ENCODE measurements at regions not wholly inside any gene's neighbourhood (a gene's known extent, or its start where the extent isn't known, plus 50 kb on each side); places are given as distances from the start of the nearest gene placed in this dataset.
"Not testable (repeated sequence)": the region's sequence is repeated elsewhere in the genome, so short reads cannot be mapped to it uniquely, and the experiment has no call there.

GRCh38 chr6:27585316-27585715 lies 112.4 kb upstream of the ZNF184 start:
- not testable (repeated sequence) for DNase-seq (ENCODE audit: low read depth)

DNA sequence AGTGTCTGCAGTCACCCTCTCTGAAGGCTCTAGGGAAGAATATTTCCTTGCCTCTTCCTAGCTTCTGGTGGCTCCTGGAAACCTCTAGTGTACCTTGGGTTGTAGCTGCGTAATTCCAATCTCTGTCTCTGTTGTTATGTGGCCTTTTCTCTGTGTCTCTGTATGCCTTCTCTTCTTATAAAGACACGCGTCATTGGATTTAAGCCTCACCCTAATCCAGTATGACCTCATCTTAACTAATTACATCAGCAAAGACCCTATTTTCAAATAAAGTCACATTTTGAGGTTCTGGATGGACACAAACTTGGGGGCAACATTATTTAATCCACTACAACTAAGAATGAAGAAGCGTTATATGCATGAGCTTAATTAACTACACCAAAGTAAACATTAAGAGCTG lies 111.4 kb upstream of the ZNF184 start:
- DNase-seq (ENCODE audit: low read depth), result no peak

DNA sequence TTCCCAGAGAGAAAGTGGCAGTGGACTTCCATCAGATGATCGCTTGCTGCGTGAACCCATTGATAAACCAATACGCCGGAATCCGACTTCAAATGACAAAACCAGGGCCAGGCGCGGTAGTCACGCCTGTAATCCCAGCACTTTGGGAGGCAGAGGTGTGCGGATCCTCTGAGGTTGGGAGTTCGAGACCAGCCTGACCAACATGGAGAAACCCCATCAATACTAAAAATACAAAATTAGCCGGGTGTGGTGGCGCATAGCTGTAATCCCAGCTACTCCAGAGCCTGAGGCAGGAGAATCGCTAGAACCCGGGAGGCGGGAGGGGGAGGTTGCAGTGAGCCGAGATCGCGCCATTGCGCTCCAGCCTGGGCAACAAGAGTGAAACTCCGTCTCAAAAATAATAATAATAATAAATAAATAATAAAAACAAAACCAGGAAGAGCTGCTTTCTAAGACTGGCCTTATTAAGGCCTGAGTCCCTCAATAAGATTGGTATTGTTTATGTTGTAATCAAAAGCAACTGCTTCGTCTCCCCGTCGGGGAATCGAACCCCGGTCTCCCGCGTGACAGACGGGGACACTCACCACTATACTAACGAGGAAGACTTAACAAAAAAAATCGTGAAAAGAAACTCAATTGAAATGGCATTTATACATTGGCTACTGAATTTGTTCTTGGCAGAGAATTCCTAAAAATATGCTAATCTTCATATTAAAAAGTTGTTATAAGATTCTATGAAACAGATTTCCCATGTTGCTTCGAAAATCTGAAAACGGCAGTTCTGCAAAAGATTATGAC lies 110.2 kb upstream of the ZNF184 start:
- peak; percentile 33 for DNase-seq (ENCODE audit: low read depth)

- DNase-seq (ENCODE audit: low read depth), result no peak
Measured at GRCh38 chr6:27579973-27580372, 107.1 kb upstream of the ZNF184 start.

- DNase-seq (ENCODE audit: low read depth), result no peak
Measured at GRCh38 chr6:27577922-27578321, 105.0 kb upstream of the ZNF184 start.

GRCh38 chr6:27575594-27576361 lies 102.9 kb upstream of the ZNF184 start:
- DNase-seq (ENCODE audit: low read depth), result no peak

DNA sequence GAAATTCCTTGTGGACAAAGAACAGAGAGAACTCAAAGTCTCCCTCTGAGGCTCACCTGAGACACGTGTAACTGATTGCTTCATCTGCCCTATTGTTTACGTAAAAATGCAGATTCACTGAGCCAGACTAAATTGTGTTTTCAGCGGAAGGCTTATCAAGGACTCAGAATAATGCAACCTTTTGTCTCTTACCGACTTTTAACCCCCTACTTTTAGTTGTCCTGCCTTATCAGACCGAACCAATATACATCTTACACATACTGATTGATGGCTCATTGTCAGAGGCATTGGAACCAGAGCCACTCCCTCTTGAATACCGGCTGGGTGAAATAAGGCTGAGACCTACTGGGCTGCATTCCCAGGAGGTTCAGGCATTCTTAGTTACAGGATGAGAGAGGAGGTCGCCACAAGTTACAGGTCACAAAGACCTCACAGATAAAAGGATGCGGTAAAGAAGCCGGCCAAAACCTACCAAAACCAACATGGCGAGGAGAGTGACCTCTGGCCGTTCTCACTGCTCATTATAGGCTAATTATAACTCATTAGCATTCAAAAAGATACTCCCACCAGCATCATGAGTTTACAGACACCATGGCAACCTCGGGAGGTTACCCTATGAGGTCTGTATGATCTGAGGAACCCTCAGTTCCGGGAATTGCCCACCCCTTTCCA lies 95.5 kb upstream of the ZNF184 start:
- no peak for DNase-seq (ENCODE audit: low read depth)

DNA sequence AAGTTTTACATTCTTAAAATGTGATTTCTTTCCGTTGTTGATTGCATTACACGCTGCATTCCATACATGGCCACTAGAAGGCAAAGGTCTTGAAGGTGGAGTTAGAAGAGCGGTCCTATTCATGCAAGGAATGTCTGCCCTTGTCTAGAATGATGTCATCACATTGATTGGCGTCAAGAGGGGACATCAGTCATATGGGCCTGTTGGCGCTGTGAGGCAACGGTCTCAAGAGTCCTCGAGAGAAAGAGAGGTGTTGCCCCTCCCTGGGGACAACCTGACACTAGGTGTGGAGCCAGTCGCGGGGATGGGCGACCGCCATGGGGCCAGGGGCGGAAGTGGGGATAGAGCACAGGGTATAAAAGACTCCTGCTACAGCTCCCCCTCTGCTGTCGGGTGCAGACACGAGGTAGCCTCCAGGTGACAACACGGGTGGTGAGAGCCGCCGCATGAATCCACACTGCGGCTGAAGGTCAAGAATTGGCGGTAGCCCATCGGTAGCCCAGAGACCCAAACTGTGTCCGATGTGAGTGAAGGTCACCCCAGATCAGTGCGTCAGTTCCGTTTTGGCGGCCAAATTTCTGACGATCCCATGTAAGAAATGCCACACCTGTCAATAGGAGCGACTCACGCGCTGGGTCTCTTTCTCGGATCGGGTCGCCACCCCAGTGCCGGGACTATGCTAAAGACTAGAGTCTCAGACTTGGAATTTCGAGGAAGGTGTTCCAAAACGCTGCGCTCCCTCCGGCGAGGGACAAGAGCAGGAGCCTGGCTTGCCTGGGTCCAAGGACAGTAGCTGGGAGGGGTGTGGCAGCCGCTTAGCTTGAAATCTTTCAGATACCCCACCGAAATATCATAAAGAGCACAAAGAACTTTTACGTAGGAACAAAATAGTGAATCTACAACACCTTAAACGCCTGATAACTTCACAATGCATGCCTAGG lies 93.2 kb upstream of the ZNF184 start:
- DNase-seq (ENCODE audit: low read depth), result no peak

- DNase-seq (ENCODE audit: low read depth), result no peak
Measured at GRCh38 chr6:27562027-27562410, 89.1 kb upstream of the ZNF184 start.

DNA sequence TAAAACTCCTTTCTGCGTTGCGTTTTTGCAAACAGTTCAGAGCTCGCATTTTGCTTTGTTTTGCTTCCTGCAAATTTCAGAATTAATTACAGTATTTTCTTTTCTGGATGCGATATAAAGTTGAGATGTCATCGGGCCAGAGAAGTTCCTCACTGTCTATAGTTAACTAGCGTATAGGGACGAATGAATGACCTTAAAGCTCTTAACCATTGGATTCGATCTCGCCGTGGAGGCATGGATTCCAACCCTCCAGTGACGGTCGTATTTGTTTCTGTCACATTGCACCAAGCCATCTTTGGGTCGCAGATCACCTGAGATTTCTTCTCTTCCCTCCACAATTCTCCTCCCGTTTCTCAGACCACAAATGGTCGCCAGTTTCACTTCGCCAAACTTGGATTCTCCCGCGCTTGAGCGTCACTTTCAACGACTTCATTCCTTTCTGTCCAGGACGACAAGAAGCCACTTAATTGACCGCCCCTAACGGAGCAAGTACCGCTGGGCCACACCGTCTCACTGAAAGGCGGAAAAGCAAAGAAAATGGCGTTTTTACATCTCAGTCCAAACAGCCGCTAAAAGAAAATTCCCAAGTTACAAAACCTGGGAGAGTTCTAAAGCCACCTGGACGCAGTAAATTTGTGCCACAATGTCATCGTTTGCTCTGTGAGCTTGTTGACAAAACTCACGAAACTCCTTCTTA lies 85.3 kb upstream of the ZNF184 start:
- DNase-seq (ENCODE audit: low read depth), result no peak

GRCh38 chr6:27556406-27556805 lies 83.5 kb upstream of the ZNF184 start:
- no peak for DNase-seq (ENCODE audit: low read depth)

DNA sequence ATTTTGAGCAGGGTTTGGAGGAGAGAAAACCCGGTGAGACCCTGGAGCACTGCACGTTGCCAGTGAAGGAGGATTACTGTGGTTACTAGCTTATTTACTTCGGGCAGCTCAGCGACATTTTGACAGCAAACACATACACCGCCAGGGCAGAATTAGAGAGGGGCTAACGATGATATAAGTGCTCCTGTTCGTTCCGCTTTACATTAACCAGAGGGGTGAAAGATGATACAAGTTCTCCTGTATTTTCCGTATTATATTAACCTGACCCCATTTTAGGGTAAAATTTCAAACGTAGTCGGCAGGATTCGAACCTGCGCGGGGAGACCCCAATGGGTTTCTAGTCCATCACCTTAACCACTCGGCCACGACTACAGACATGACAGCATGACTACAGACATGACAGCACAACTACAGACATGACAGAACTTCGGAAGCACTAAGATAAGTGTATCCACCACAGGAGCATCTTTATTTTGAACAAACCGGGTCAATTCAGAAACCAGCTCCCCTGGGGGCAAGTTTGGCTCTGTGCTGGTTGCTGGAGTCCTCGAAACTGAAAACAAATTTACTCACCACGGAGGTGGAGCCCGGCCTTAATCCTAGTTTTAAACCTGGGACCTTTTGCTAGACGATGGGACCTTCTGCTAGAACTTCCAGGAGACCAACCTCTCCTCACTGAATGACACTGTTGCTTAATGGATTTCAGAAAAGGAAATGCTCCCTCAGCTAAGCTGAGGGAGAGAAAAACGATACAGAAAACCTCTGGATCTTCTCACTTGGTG lies 80.4 kb upstream of the ZNF184 start:
- DNase-seq (ENCODE audit: low read depth), result no peak

GRCh38 chr6:27551607-27552006 lies 78.7 kb upstream of the ZNF184 start:
- no peak for DNase-seq (ENCODE audit: low read depth)

DNA sequence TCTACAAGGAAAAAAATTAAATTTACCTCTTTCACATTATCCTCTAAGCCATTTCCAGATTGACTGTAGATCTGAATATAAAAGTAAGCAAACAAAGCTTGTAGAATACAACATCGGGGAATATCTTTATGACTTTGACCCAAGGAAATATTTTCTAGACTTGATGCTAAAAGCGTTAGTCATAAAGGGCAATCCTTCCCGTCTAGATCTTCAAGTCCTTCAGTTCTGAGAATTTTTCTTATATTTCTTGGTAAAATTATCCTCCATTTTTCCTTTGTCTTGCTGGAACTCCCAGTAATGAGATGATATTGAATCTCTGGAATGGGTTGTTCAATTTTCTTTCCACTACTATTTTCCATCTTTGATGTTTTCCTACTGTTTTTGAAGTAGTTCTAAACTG lies 77.8 kb upstream of the ZNF184 start:
- no peak for DNase-seq (ENCODE audit: low read depth)

GRCh38 chr6:27549241-27549598 lies 76.3 kb upstream of the ZNF184 start:
- not testable (repeated sequence) for DNase-seq (ENCODE audit: low read depth)

- DNase-seq (ENCODE audit: low read depth), result no peak
Measured at GRCh38 chr6:27547157-27548075, 74.5 kb upstream of the ZNF184 start.

GRCh38 chr6:27546522-27546921 lies 73.6 kb upstream of the ZNF184 start:
- DNase-seq (ENCODE audit: low read depth), result no peak

DNA sequence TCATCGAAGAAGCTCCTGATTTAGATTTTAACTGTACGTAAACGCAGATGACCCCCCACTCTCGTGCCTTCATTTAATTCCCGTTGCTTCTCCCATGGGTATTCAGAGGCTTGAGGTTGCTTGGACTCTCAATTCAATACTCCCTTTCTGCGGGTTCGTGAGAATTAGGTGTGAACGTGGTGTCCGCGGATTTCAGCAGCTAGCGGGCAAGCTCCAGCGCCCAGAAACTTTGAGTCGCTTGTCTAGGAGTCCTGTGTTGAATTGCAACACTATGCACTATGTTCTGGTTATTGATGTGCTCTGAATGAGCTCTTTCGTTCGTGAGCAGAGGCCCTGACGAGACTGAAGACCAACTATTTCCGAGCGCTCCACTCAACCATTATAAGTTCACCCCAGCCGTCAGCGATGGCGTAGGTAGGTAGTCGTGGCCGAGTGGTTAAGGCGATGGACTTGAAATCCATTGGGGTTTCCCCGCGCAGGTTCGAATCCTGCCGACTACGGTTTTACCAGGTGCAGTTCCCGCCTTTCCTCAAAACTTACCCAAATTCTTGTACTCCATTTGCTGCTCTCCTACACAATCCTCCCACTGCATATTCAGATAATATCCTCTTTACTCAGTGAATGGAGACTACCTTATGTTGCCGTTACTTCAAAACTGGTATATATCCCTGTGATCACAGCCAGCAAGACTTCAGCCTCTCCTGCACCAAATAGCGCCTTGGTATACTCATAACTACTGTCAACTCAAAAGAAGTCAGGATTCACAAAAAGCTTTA lies 72.6 kb upstream of the ZNF184 start:
- DNase-seq (ENCODE audit: low read depth), result no peak

Measured in stimulated activated CD8-positive, alpha-beta memory T cell treated with anti-CD3 and anti-CD28 coated beads, Interleukin-7, amount 100 ng/mL, for 24 hours (primary cell).